ENCODE measurements at regions not wholly inside any gene's neighbourhood (a gene's known extent, or its start where the extent isn't known, plus 50 kb on each side); places are given as distances from the start of the nearest gene placed in this dataset.

DNA sequence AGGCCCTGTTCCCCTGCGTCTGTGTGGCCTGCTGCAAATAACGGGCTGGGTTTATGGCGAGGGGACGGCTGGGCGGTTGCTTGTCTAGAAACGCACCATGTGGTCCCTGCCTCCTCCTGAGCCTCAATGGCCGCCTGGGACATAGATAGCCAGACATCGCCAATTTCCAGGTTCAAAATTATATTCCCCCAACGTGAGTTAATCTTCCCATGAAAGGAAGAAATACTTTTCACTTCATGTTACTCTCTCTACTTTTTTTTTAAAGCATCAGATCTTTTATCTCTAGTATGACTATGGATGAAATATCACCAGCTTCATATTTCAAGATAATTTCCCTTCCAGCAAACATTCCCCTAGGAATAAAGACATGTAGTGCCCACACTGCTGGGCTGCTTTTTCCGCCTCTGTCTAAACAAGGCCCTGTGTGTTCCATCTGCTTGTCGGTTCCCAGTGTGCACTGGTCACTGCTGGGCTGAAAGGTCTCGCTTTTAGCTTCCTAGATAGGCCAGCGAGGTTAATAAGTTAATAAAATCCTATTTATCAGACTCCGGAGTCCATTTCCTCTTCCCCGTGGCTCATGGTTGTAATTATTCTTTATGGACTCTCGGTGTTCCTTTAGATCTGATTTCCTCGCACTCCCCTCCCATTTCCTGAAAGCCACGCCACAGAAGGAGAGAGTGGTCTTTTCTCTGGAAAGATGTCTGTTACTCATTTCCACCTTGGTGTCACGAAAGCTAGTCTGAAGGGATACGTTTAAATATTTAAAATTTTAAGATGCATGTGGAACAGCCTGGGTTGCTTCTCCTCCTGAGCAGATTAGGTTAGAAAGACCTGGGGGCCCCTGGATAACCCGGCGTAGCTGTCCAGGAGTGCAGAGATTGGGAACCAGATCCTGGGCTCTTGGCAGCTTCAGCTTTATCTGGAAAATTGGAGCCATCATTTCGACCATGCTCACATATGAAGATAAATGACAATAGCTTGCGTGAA lies 196.6 kb upstream of the COPS8 start:
- CTCF ChIA-PET = no interaction called here
- no peaks in the 10 kb centered on the region for H3K4me1 Mint-ChIP-seq (ENCODE audit: low read depth)
- no peaks in the 10 kb centered on the region for H3K9me3 Mint-ChIP-seq

DNA sequence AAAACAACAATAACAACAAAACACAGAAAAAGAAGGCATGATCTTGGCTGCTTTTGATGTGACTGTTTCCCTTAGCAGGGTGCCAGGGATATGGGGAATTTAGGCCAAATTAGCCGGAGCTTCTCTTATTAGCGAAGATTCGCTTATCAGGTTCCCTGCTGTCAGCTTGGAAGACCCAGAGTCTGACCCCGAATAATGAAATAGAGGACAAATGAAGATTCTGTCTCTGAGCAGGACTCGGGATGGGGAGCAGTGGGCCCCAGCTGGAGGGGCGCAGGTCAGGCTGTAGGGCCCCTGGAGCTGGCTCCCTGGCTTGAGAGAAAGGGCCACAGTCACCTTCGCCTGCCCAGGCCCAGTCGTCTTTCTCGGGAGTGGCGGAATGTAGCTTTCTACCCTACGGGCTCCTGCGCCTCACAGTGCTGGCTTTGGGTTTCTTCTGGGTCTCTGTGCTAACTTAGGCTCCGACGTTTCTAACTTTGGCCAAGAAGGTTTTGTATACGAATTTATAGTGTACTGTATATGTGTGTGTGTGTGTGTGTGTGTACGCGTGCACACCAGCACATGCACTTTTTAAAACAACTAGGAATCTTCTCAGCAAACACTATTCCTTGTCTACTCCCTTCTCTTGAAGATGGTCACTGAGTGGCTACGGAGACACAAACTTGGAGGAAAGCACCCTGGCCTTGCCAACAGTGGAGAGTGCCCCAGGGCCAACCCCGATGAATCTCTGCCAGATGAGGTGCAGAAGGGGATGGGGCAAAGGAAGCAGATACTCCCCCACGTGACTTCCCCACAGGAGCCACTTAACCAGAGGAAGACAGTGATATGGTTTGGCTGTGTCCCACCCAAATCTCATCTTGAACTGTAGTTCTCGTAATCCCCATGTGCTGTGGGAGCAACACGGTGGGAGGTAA lies 195.6 kb upstream of the COPS8 start:
- intact Hi-C loops (cut with micrococcal nuclease) = no loop called here
- CTCF ChIA-PET = no interaction called here

More for the DNA sequence above, 196.6 kb upstream of the COPS8 start:
- Mint-ChIP-seq H3K27me3 (peaks cover 8% of the 10 kb centered on the region), H3K27ac (no peak overlapping the region), H3K36me3 (no peaks in the 10 kb centered on the region), H3K4me3 (no peak overlapping the region)
- POLR2A ChIA-PET = no interaction called here
- DNase-seq = no peak
- intact Hi-C loops (cut with micrococcal nuclease) = no loop called here

DNA sequence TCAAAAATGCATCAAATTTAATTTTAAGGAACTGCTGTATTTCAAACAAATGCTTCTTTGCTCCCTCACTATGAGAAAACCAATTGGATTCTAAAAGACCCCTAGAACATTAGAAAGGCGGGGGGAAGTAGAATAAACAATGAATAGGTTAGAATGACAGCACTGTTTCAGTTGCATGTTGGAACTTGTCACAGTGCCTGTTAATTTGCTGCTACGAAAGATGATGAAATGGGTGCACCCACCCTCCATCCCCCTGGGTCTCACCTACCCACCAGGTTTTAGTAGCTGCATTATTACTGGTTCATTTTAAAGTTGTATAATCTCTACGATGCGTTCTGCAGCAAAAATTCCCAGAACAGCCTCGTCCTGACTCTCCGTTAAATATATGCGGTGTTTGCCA lies 193.0 kb upstream of the COPS8 start:
- no peak for DNase-seq
- ChIA-PET CTCF (no interaction called here), POLR2A (no interaction called here)
- no peaks in the 10 kb centered on the region for H3K36me3 Mint-ChIP-seq
- H3K9me3 Mint-ChIP-seq = no peaks in the 10 kb centered on the region
- H3K27me3 Mint-ChIP-seq = peaks cover 6% of the 10 kb centered on the region
- no peak overlapping the region for H3K4me3 Mint-ChIP-seq
- no peaks in the 10 kb centered on the region for H3K4me1 Mint-ChIP-seq (ENCODE audit: low read depth)
- no peak overlapping the region for H3K27ac Mint-ChIP-seq
- intact Hi-C loops (cut with micrococcal nuclease) = no loop called here

More for the DNA sequence above, 195.6 kb upstream of the COPS8 start:
- H3K27ac Mint-ChIP-seq = no peak overlapping the region
- H3K36me3 Mint-ChIP-seq = no peaks in the 10 kb centered on the region
- H3K9me3 Mint-ChIP-seq = no peaks in the 10 kb centered on the region
- POLR2A ChIA-PET = no interaction called here
- H3K4me1 Mint-ChIP-seq (ENCODE audit: low read depth) = no peaks in the 10 kb centered on the region
- H3K27me3 Mint-ChIP-seq = peaks cover 7% of the 10 kb centered on the region
- no peak overlapping the region for H3K4me3 Mint-ChIP-seq
- no peak for DNase-seq

DNA sequence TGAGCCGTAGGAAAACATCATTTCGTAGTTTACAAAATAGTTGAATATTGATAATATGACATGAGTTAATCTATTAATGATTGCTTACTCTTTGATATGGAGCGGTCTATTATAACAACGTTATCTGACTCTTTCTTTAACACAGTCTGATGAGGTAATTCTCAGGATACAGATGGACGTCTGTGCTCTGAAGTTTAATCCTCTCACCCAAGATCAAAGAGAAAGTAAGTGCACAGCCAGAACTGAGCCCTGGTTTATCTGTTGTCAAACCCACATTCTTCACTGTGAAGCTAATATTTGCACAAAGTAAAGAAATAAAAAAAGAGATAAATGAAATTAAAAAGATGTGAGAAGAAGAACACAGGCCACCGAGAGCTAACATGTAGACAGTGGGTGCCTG lies 190.9 kb upstream of the COPS8 start:
- Mint-ChIP-seq H3K9me3 (no peaks in the 10 kb centered on the region), H3K4me3 (no peak overlapping the region), H3K27ac (no peak overlapping the region), H3K36me3 (no peaks in the 10 kb centered on the region), H3K27me3 (peaks cover 4% of the 10 kb centered on the region), H3K4me1 (ENCODE audit: low read depth) (no peaks in the 10 kb centered on the region)
- POLR2A ChIA-PET = no interaction called here
- CTCF ChIA-PET = no interaction called here
- intact Hi-C loops (cut with micrococcal nuclease) = no loop called here
- no peak for DNase-seq

DNA sequence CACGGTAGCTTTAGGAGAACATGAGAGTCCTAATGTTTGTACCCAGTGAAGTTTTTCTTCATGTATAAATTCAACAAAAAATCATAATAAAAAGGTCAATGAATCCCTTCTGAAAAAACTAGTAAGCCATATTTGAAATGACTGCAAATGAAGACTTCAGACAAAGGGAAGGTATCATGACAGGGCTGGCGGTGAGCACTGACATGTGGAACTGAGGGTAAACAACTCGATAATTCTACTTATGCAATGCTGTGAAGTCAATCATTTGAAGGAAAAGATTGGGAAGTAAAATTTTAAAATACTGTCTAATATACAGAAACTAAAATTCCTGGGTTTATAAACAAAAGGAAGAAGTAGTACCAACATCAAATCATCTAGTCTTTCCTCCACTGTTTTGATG lies 190.2 kb upstream of the COPS8 start:
- H3K27ac Mint-ChIP-seq = no peak overlapping the region
- H3K9me3 Mint-ChIP-seq = no peaks in the 10 kb centered on the region
- ChIA-PET POLR2A (no interaction called here), CTCF (no interaction called here)
- H3K27me3 Mint-ChIP-seq = peaks cover 4% of the 10 kb centered on the region
- intact Hi-C loops (cut with micrococcal nuclease) = no loop called here
- no peaks in the 10 kb centered on the region for H3K36me3 Mint-ChIP-seq
- H3K4me3 Mint-ChIP-seq = no peak overlapping the region
- H3K4me1 Mint-ChIP-seq (ENCODE audit: low read depth) = no peaks in the 10 kb centered on the region
- no peak for DNase-seq

DNA sequence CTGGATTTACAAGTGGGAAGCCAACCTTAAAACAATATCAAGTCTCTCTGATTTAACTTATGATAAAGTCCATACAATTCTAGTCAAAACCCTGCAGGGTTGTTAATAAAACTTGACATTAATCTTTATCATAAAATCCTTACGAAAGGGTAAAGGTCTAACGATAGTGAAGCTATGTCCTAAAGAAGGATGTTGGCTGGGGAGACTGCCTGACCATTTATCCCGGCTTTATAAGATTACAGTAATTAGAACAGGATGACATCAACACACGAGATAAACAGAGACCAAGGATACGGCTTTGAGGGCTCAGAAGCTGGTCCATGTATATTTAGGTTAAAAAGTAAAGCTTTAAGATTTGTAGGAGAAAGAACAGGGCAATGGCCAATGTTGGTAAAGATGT lies 189.0 kb upstream of the COPS8 start:
- H3K4me1 Mint-ChIP-seq (ENCODE audit: low read depth) = no peaks in the 10 kb centered on the region
- ChIA-PET POLR2A (no interaction called here), CTCF (no interaction called here)
- H3K27ac Mint-ChIP-seq = no peak overlapping the region
- peaks cover 8% of the 10 kb centered on the region for H3K27me3 Mint-ChIP-seq
- intact Hi-C loops (cut with micrococcal nuclease) = no loop called here
- no peaks in the 10 kb centered on the region for H3K9me3 Mint-ChIP-seq
- H3K4me3 Mint-ChIP-seq = no peak overlapping the region
- no peaks in the 10 kb centered on the region for H3K36me3 Mint-ChIP-seq
- no peak for DNase-seq

DNA sequence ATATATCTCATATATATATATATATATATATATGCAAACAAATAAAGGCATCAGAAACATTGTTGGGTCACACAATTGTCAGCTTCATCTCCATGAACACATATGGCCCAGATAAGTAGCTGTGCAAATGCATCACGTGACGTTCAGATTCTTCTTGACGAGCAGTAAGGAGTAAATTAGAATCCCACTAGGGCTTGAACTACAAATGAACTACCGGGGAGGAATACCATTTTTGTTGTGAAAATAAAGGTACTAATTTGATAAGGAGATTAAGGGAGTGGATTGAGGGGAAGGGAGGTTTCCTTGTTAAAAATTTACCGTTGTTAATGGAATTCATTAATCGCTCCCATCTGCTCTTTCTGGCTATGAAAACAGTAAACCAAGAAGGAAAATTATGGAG lies 186.5 kb upstream of the COPS8 start:
- H3K27me3 Mint-ChIP-seq = peaks cover 12% of the 10 kb centered on the region
- no peak for DNase-seq
- ChIA-PET POLR2A (no interaction called here), CTCF (no interaction called here)
- intact Hi-C loops (cut with micrococcal nuclease) = no loop called here
- H3K36me3 Mint-ChIP-seq = no peaks in the 10 kb centered on the region
- H3K9me3 Mint-ChIP-seq = no peaks in the 10 kb centered on the region
- no peaks in the 10 kb centered on the region for H3K4me1 Mint-ChIP-seq (ENCODE audit: low read depth)
- H3K4me3 Mint-ChIP-seq = no peak overlapping the region
- no peak overlapping the region for H3K27ac Mint-ChIP-seq

DNA sequence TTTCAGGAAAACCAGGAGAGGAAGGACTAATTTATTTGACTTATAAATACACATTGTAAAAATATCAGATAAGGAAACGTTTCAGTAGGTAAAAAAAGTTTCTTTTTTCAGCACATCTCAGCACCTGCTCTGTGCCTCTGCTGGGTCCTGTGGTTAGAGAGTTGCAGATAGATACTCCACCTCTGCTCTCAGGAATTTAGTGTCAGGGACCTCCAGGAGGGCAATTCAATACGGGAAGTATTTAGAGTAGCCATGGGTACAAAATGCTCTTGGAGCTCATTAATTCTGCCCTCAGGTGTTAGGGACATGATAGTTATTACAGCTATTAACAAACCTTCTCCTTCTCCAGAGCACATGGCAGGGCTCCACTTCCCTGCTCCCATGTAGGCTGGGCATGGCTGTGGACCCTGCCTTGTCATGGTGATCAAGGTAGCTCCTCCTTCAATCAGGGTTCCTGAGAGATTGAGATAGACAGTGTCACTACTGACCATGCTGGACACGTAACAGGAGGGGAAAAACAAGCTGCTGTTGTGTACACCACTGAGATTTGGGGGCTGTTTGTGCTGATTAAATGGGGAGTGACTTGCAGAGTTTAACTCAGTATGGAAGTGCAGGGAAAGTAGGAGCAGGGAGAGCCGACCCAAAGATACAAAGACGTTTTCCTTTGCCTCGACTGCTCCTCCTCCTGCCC lies 185.6 kb upstream of the COPS8 start:
- no peaks in the 10 kb centered on the region for H3K4me1 Mint-ChIP-seq (ENCODE audit: low read depth)
- H3K27ac Mint-ChIP-seq = no peak overlapping the region
- ChIA-PET POLR2A (no interaction called here), CTCF (no interaction called here)
- DNase-seq = no peak
- peaks cover 17% of the 10 kb centered on the region for H3K27me3 Mint-ChIP-seq
- no peaks in the 10 kb centered on the region for H3K36me3 Mint-ChIP-seq
- no peaks in the 10 kb centered on the region for H3K9me3 Mint-ChIP-seq
- intact Hi-C loops (cut with micrococcal nuclease) = no loop called here
- H3K4me3 Mint-ChIP-seq = no peak overlapping the region

DNA sequence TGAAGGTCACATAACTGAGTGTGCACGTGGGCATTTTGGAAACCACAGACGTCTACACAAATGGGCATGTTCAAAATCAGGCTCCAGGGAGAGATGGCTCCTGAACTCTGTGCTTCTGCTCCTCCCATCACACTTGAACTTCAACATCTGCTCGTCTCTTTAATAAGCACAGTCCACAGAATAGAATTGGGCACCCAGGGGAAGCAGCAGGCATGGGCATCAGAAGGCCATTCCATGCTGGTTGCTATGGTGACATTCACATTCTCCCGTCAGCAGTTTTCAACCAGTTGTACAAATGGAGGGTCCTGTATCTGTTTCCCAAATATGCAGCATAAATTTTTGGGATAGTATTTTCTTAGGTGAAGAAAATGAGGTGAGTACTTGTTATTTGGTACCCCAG lies 183.7 kb upstream of the COPS8 start:
- no peak overlapping the region for H3K27ac Mint-ChIP-seq
- no peaks in the 10 kb centered on the region for H3K4me1 Mint-ChIP-seq (ENCODE audit: low read depth)
- no peak overlapping the region for H3K4me3 Mint-ChIP-seq
- H3K36me3 Mint-ChIP-seq = no peaks in the 10 kb centered on the region
- intact Hi-C loops (cut with micrococcal nuclease) = no loop called here
- peaks cover 18% of the 10 kb centered on the region for H3K27me3 Mint-ChIP-seq
- no peak for DNase-seq
- ChIA-PET CTCF (no interaction called here), POLR2A (no interaction called here)
- no peaks in the 10 kb centered on the region for H3K9me3 Mint-ChIP-seq

DNA sequence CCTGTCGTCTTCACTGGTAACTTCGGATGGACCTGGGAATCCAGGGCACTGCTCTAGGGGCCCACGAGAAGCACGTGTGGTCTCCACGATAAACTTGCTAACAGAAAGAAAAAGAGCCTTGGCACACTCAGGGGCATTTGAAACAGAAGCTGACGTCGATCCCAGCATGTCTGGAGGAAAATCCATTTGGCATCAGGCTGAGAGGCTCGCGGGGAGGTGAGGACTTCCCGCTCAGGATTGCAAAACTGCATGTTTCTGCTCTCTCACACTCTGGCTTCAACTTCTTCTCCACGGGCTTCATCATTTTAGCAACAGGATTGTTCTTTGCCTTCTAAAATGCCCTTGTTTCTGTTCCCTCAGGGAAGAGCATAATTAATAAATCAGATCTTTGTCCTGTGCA lies 181.7 kb upstream of the COPS8 start:
- Mint-ChIP-seq H3K4me3 (no peak overlapping the region), H3K27ac (no peak overlapping the region), H3K27me3 (peaks cover 18% of the 10 kb centered on the region), H3K4me1 (ENCODE audit: low read depth) (no peaks in the 10 kb centered on the region), H3K9me3 (no peaks in the 10 kb centered on the region), H3K36me3 (no peaks in the 10 kb centered on the region)
- POLR2A ChIA-PET = no interaction called here
- intact Hi-C loops (cut with micrococcal nuclease) = no loop called here
- CTCF ChIA-PET = no interaction called here
- no peak for DNase-seq

DNA sequence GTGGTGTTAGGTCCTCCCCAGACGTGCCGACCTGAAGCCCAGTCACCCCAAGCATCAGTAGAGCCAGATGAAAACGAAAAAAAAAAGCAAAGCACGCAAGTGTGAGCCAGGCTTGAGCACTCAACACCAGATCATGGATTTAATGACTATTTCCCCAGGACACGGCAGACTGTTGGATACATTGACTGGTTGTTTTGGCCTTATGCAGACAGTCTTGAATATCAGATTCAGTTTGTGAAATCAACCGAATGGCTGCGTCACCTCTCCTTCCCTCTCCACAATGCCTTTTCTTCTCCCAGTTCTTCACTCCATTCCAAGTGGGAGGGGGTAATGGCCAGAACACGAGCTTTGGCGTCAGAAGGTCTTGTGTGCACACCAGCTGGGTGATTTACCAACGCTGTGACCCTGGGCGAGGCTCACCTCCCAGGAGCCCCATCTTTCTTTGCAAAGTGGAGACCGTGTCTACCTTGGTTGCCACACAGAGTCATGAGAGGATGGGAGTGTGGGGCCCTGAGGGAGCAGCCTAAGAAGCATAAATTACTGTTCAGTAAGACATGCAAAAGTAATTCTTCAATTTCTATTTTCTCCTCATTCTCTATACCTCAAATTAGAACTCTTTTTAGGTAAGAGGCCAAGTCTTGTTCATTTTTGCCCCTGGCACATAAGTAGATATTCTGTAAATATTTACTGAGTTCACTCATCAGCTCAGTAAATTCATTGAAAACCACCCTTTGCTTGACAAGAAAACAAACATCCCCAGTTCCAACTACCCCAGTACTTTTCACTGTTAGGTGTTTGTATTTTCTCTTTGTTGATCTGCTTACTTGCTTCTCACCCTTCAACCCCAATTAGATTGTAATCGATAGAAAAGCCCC lies 181.1 kb upstream of the COPS8 start:
- no peak overlapping the region for H3K4me3 Mint-ChIP-seq
- intact Hi-C loops (cut with micrococcal nuclease) = no loop called here
- H3K9me3 Mint-ChIP-seq = no peaks in the 10 kb centered on the region
- ChIA-PET POLR2A (no interaction called here), CTCF (no interaction called here)
- H3K27me3 Mint-ChIP-seq = peaks cover 18% of the 10 kb centered on the region
- no peak overlapping the region for H3K27ac Mint-ChIP-seq
- H3K4me1 Mint-ChIP-seq (ENCODE audit: low read depth) = no peaks in the 10 kb centered on the region
- no peaks in the 10 kb centered on the region for H3K36me3 Mint-ChIP-seq
- no peak for DNase-seq

DNA sequence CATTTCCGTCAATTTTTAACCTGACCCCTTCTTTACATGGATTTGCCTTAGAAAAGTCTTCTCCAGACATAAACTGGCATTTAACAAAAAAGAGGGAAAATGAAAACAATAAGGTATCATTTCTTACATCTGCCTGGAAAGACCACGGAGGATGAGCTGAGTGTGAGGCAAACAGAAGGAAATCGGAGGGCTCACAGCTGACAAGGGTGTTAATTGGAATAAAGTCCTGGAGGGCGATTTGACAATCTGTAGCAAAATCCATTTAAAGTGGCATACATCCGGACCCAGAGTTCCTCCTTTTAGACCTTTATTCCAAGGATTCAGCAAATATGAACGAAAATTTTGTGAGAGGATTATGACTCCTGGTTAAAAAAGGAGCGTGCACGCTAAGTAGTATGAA lies 179.7 kb upstream of the COPS8 start:
- no peaks in the 10 kb centered on the region for H3K4me1 Mint-ChIP-seq (ENCODE audit: low read depth)
- no peaks in the 10 kb centered on the region for H3K36me3 Mint-ChIP-seq
- CTCF ChIA-PET = no interaction called here
- POLR2A ChIA-PET = no interaction called here
- no peak for DNase-seq
- intact Hi-C loops (cut with micrococcal nuclease) = no loop called here
- H3K27ac Mint-ChIP-seq = no peak overlapping the region
- H3K9me3 Mint-ChIP-seq = no peaks in the 10 kb centered on the region
- peaks cover 17% of the 10 kb centered on the region for H3K27me3 Mint-ChIP-seq
- H3K4me3 Mint-ChIP-seq = no peak overlapping the region
